ENCODE measurements at regions not wholly inside any gene's neighbourhood (a gene's known extent, or its start where the extent isn't known, plus 50 kb on each side); places are given as distances from the start of the nearest gene placed in this dataset.

DNA sequence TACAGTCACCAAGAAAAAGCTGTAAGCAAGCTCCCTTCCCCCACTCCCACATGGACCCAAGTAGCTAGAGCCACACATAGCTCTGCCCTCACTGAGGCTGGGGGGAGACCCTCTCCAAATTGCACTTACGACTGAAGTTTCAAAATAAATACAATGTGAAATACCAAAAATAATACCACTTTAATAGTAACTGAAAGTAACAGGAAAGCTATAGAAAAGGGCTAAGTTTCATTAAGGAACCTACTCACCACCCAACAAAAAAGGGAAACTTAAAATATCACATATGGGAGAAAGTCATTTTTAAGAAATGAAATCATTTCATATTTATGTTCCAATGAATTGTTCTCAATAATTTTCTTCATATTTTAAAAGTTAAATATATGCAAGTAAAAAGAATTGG, 130.4 kb upstream of the UBE2E2 start:
- Histone ChIP-seq H3K56ac (ENCODE audit: insufficient read length, low read depth, low read length) (no peak overlapping the region), H2BK15ac (ENCODE audit: low read depth, low read length) (no peak overlapping the region), H2BK120ac (ENCODE audit: low read depth, low read length, poor library complexity, severe bottlenecking) (no peak overlapping the region), H3K27me3 (ENCODE audit: insufficient read depth, low read length) (peaks cover 3% of the 10 kb centered on the region; the same call in 1 of the 2 replicates), H4K20me1 (ENCODE audit: control insufficient read depth, insufficient read depth, insufficient read length) (no peaks in the 10 kb centered on the region), H3K4me1 (ENCODE audit: insufficient read depth, low read length) (peaks cover 4% of the 10 kb centered on the region), H2BK20ac (ENCODE audit: low read depth, low read length, poor library complexity, severe bottlenecking) (no peak overlapping the region), H2BK12ac (ENCODE audit: insufficient read length, low read depth, low read length) (no peak overlapping the region), H4K8ac (replicated peaks; ENCODE audit: insufficient read length, low read depth, low read length) (no peak overlapping the region), H3K18ac (ENCODE audit: insufficient read length, low read depth, low read length) (no peak overlapping the region), H3K79me1 (ENCODE audit: insufficient read depth, low read depth, low read length, poor library complexity, severe bottlenecking) (no peaks in the 10 kb centered on the region), H3K23me2 (ENCODE audit: insufficient read length, low read depth, low read length, poor library complexity, severe bottlenecking) (no peaks in the 10 kb centered on the region), H3K9me3 (ENCODE audit: control insufficient read depth, low read depth, low read length) (no peaks in the 10 kb centered on the region), H4K5ac (ENCODE audit: insufficient read length, low read depth, low read length) (no peak overlapping the region), H3K4me2 (ENCODE audit: insufficient read depth, insufficient read length, low read length) (no peak overlapping the region), H3K27ac (ENCODE audit: insufficient read length, low read depth, low read length) (no peak overlapping the region), H3K14ac (ENCODE audit: insufficient read depth, low read length) (no peak overlapping the region), H2BK5ac (ENCODE audit: insufficient read length, low read length) (no peak overlapping the region), H3K4ac (ENCODE audit: low read depth, low read length) (no peak overlapping the region), H3K79me2 (ENCODE audit: insufficient read depth, low read length) (no peaks in the 10 kb centered on the region), H3T11ph (ENCODE audit: low read length) (no peak overlapping the region), H3K9ac (ENCODE audit: extremely low read depth, insufficient read length, low read length) (no peak overlapping the region), H2AFZ (ENCODE audit: low read length) (no peak overlapping the region), H2AK5ac (ENCODE audit: insufficient read length, low read length) (no peak overlapping the region), H3K23ac (ENCODE audit: insufficient read length, low read depth, low read length) (no peak overlapping the region), H4K91ac (ENCODE audit: insufficient read length, low read depth, low read length) (no peak overlapping the region)
- WGBS (ENCODE audit: extremely low coverage, insufficient read length, low lambda C conversion rate) = no CpG with 5 or more reads among the region's 1 CpG
- Mint-ChIP-seq H3K27me3 (ENCODE audit: low read depth) (peaks cover 6% of the 10 kb centered on the region), H3K4me1 (peaks cover 21 to 28% of the 10 kb centered on the region in 2 experiments), H3K9me3 (no peaks in the 10 kb centered on the region), H3K27ac (no peak overlapping the region), H3K36me3 (ENCODE audit: insufficient read depth in 1 of 3, low read depth in 3 of 3) (no peaks in the 10 kb centered on the region), H3K4me3 (no peak overlapping the region)
- no peak for DNase-seq
- TF ChIP-seq, protein P1, sequence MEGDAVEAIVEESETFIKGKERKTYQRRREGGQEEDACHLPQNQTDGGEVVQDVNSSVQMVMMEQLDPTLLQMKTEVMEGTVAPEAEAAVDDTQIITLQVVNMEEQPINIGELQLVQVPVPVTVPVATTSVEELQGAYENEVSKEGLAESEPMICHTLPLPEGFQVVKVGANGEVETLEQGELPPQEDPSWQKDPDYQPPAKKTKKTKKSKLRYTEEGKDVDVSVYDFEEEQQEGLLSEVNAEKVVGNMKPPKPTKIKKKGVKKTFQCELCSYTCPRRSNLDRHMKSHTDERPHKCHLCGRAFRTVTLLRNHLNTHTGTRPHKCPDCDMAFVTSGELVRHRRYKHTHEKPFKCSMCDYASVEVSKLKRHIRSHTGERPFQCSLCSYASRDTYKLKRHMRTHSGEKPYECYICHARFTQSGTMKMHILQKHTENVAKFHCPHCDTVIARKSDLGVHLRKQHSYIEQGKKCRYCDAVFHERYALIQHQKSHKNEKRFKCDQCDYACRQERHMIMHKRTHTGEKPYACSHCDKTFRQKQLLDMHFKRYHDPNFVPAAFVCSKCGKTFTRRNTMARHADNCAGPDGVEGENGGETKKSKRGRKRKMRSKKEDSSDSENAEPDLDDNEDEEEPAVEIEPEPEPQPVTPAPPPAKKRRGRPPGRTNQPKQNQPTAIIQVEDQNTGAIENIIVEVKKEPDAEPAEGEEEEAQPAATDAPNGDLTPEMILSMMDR (conservative IDR thresholded peaks at IDR 0.05) = no peak
